LHCN-M2 (cell line): ENCODE measurements at regions not wholly inside any gene's neighbourhood (a gene's known extent, or its start where the extent isn't known, plus 50 kb on each side); places are given as distances from the start of the nearest gene placed in this dataset.
A peak's percentile ranks its signal among the peaks of the same experiment; 100 is the strongest.

Experiments
- DNase-seq: peaks from one replicate; pipeline ENCODE4 v3.0.0-alpha.2; 2012; ENCODE audit warnings: low read depth

GRCh38 chr4:177569434-177569833 lies 127.2 kb upstream of the AGA start:
- DNase-seq = no peak

DNA sequence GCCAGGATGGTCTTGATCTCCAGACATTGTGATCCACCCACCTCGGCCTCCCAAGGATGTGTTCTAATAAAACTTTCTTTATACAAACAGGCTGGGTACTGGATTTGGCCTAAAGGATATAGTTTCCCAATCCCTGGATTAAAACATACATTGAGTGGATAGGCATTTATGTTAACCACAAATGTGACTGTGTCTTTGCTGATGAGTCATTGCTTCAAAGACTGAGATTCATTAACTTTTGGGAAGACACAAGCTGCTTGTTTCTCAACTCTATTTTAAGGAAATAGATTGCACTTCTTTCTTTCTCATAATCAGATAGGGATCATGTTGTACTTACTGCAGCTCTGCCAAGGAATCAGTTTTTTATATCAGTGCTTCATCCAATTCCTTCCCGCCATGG lies 131.3 kb upstream of the AGA start:
- peak; percentile 73 for DNase-seq

DNA sequence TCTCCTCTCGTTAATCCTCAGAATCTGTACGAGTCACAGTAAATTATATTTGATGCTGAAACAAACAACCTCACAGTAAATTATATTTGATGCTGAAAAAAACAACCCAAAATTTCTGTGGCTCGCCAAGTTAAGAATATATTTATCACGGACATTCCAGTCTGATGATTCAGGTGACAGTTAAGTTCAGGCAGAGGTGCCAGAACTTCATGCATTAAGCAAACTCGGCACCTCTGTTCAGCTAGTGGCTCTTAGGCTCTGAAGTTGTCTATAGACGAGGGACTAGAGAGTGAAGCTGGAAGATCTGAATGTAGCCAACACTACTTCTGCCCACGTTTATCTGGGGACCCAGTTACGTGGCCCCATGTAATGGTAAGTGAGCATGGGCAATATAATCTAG lies 132.2 kb upstream of the AGA start:
- DNase-seq = peak; percentile 25

DNA sequence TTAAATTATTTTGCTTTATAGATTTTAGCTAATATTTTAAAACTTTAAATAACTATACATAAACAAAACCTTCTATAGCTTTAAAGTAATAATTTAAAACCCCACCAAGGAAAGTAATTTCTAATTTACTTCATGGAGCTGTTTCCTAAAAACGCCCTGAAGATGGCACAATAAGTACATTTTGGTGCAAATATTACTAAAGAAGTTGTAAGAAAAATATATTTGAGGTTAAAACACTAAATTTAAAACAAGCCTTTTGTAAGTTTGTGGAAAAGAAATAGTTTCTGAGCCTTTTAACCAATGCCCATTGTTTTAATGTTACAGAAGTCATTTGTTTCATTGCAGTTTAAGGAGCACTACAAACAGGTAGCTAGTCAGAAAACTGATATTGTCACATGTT lies 137.4 kb upstream of the AGA start:
- DNase-seq = no peak

GRCh38 chr4:177582992-177583391 lies 140.8 kb upstream of the AGA start:
- DNase-seq = no peak

DNA sequence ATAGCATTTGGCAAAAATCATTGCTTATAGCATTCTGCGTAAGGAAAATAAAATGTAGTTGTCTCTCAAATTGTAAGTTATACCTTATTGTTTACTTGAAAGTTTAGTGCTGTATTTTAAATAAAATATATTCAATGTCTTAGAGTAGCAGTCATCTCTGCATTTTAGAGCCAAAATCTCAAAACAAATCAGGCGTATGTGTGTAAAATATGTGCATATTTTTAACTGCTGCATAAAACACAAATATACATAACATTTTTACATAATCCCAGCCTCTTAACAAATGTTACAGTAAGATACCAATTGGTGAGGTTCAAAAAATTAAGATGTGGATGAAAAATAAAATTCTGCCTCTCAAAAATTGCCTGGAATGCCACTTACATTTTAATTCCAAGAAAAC lies 145.8 kb upstream of the AGA start:
- no peak for DNase-seq

DNA sequence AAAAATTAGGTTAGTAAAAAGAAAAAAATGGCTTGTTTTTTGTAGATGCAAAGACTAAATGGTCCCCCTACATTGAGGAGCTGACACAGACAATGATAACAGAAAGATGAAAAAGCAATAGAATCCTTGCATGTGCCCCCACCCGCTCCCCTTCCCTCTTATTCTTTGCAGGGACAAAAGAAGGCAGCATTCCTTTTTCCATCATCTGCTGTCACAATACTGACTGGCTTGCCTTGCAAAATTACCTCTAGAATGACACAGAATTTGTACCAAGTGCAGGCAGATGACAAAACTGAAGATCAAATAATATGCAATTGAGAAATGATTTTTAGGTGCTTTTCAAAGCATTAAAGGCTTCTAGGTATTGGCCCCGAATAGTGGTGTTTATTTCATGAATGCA lies 153.1 kb upstream of the AGA start:
- DNase-seq = no peak

DNA sequence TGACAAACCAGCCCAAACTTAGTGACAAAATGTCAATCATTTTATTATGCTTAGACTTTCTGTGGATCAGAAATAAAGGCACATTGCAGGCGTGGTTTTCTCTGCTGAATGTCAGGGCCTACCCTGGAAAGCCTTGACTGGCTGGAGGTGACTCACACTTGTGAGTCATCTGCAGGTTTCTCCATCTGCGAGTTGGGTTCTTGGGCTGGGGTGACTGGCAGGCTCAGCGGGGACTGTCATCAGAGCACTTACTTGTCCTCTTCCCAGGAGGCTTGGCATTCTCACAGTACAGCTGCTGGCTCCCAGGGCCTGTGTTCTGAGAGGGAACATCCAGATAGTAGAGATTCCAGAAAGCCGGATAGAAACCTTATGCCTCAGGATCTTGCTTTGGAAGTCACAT lies 153.8 kb upstream of the AGA start:
- DNase-seq = peak; percentile 68

DNA sequence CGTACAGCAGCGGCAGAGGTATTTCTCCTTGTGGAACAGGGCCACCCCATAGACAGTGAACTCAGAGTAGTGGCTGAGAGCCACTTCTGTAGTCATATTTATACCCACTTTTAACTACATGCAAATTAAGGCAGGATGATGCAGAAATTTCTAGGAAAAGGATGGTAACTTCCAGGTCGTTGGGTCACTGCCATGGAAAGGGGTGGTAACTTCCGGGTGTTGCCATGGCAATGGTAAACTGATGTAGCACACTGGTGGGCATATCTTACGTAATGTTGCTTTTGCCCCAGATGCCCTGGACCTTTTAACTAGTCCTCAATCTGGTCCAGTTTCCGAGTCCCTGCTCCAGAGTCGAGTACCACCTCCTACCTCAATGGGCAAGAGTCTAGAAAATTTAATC lies 154.8 kb upstream of the AGA start:
- no peak for DNase-seq

DNA sequence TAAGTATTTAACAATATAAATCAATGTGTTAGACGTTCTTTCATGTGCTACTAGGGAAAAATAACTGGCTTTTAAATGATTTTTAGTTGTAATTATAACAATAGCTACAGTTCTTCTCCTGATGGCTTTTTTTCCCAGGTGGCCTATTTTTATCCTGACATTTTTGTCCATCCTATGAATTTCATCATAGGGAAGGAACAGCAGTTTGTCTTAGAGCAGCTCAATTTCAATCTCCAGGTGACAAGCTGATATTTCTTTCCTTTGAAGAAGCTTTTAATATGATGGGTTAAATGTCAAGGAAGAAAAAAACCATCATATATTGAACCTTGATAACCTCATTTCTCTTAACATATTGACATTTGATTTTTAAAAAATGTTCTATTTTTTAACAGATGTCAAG lies 163.0 kb upstream of the AGA start:
- no peak for DNase-seq

DNA sequence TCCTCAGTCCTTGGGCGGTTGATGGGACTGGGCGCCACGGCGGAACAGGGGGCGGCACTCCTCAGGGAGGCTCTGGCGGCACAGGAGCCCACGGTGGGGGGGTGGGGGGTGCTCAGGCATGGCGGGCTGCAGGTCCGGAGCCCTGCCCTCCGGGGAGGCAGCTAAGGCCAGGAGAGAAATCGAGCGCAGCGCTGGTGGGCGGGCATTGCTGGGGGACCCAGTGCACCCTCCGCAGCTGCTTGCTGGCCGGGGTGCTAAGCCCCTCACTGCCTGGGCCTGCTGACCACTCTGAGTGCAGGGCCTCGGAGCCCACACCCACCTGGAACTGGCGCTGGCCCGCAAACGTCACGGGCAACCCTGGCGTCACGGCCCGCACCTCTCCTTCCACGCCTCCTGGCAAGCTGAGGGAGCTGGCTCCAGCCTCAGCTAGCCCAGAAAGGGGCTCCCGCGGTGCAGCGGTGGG lies 164.9 kb upstream of the AGA start:
- no peak for DNase-seq

- no peak for DNase-seq
Observed at GRCh38 chr4:177611974-177612664, 169.9 kb upstream of the AGA start.

DNA sequence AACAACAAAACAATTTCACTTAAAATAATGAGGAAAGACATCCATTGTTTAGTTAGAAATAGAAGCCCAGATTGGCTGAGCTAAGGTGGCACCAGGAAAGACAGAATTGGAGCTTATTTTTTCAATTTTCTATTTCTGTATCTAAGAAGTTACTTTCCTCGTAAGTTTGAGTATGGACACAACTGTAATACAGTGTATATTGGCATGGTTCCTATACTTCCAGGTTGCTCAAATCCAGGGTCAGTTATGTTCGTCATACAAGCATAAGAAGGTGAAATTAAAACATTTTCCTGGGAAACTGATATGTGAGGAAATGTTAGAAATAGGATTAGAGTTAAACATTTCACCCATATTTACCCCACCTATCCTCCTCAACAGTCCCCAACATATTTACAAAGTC lies 170.4 kb upstream of the AGA start:
- no peak for DNase-seq

GRCh38 chr4:177632481-177632880 lies 190.2 kb upstream of the AGA start:
- no peak for DNase-seq

DNA sequence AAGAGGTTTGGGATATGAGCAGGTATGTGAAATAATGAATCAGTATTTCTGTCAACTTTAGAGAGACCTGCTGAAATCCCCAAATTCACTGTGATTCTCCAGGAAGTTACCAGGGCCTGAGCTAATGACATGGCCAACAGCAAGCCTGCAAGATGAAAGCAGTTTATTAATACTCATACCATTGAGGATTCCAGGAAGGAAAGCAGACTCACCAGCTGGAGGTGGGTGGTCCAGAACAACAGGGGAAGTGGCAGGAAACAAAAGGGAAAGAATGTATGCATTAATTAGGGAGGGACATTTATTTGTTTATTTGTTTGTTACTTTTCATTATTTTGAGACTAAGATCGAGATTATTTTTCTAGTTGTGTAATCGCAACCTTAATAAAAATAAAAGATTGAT lies 196.6 kb upstream of the AGA start:
- DNase-seq = no peak

GRCh38 chr4:177640864-177641263 lies 198.6 kb upstream of the AGA start:
- no peak for DNase-seq

DNA sequence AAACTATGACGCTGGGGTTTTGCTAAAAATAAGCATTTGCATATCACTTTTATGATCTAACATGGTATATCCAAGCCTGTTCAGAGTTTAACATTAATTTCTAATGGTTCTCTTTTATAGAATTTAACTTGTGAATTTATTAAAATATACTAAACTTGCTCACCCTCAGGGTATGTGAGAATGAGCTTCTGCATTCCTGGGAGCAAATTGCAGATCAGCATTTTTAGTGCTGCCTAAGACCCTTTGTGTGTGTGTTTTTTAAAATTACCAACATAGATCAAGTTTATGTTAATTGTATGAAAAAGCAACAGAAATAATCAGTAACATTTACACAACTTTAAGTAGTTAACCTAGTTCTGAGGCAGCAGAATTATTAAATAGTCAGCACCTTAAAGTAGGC lies 218.0 kb upstream of the AGA start:
- no peak for DNase-seq

GRCh38 chr4:177667687-177668086 lies 225.4 kb upstream of the AGA start:
- no peak for DNase-seq

GRCh38 chr4:177671387-177671786 lies 229.2 kb upstream of the AGA start:
- DNase-seq = no peak

DNA sequence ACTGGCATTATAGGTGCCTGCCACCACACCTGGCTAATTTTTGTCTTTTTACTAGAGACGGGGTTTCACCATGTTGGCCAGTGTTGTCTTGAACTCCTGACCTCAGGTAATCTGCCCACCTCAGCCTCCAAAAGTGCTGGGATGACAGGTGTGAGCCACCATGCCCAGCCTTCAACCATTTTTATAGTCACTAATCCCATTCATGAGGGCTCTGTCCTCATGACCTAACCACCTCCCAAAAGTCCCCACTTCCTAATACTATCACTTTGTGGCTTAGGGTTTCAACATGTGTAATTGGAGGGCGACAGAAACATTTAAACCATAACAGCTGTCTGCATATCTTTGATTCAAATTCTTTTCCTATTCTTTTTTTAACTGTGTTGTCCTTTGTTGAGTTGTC lies 229.6 kb upstream of the AGA start:
- DNase-seq = no peak

DNA sequence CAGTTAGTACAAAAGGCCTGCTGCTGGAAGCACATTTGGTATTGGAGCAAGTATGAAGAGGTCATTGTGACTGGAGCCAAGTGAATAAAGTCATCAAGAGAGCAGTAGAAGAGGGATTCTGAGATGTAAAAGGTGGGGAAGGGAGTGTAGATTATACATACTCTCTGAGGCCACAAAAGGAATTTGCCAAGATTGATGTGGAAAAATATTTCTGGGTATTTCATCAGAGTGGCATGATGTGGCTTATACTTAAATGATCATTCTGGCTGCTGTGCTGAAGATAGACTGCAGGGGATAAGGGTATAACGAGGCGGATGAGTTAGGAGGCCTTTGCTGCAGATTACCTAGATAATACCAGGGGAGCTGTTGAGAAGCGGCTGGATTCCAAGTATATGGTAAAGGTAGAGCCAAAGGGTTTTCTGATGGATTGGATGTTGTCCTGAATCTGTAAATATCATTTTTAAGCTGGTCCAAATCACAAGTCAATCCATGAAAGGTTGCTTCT lies 231.8 kb upstream of the AGA start:
- DNase-seq = no peak

DNA sequence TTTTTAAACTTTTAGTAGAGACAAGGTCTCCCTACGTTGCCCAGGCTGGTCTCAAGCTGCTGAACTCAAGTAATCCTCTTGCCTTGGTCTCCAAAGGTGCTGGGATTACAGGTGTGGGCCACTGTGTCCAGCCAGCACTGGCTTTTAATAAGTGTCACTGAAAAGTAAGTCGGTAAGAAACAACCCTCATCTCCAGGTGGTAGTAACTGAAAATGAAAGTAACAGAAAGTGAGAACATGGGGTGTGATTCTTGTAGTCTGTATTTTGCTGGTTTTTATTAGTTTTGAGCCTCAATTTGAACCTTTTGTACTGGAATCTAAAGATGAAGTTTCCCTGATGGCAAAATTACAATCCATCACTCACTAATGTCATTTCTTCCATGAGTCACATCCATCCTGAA lies 238.1 kb upstream of the AGA start:
- no peak for DNase-seq

GRCh38 chr4:177681902-177682301 lies 239.7 kb upstream of the AGA start:
- no peak for DNase-seq

DNA sequence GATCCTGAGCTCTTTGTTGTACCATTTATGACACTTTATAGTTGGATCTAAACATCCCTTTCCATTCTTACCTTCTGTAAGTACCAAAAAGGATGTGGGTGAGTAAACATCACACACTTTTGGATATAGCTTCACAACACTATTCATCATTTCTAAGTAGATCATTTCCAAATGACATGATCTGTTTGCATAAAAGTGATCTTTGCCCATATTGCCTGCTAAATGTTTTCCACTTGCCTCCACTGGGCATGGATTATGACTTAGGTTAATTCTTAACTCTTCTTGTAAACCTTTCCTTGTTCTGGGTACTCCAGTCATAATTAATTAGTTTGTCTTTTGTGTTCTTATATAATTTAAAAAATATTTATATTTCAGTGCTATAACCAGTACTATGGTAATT lies 244.9 kb upstream of the AGA start:
- DNase-seq = no peak
